ENCODE measurements at regions not wholly inside any gene's neighbourhood (a gene's known extent, or its start where the extent isn't known, plus 50 kb on each side); places are given as distances from the start of the nearest gene placed in this dataset.

GRCh38 chr20:62576815-62577489, 65.4 kb upstream of the SLCO4A1 start:
- Histone ChIP-seq H3K27me3 (peaks cover 0 to 95% (median 56%) of the 10 kb centered on the region in 3 donors), H3K9me3 (peaks cover 0 to 2% (median under 1%) of the 10 kb centered on the region in 4 donors), H3K27ac (no peak overlapping the region), H3K4me3 (no peak overlapping the region), H3K36me3 (no peaks in the 10 kb centered on the region), H3K4me1 (peaks cover 3 to 21% (median 17%) of the 10 kb centered on the region in 4 donors)
- TF ChIP-seq EP300 (IDR thresholded peaks at IDR 0.05), result no peak
- TF ChIP-seq POLR2A (IDR thresholded peaks at IDR 0.05), result no peak
- TF ChIP-seq, protein P1, sequence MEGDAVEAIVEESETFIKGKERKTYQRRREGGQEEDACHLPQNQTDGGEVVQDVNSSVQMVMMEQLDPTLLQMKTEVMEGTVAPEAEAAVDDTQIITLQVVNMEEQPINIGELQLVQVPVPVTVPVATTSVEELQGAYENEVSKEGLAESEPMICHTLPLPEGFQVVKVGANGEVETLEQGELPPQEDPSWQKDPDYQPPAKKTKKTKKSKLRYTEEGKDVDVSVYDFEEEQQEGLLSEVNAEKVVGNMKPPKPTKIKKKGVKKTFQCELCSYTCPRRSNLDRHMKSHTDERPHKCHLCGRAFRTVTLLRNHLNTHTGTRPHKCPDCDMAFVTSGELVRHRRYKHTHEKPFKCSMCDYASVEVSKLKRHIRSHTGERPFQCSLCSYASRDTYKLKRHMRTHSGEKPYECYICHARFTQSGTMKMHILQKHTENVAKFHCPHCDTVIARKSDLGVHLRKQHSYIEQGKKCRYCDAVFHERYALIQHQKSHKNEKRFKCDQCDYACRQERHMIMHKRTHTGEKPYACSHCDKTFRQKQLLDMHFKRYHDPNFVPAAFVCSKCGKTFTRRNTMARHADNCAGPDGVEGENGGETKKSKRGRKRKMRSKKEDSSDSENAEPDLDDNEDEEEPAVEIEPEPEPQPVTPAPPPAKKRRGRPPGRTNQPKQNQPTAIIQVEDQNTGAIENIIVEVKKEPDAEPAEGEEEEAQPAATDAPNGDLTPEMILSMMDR (IDR thresholded peaks at IDR 0.05), result no peak
- TF ChIP-seq POLR2AphosphoS5 (IDR thresholded peaks at IDR 0.05), result no peak
- DNase-seq, result peak in 1 of 2 donors; percentile 79
- intact Hi-C loops (cut with DNase I; ENCODE audit: low total_unique reads), result no loop called here
- 30 to 39% (median 35%) methylated on average over 13 to 15 of the region's 15 CpGs for WGBS, 5 donors

DNA sequence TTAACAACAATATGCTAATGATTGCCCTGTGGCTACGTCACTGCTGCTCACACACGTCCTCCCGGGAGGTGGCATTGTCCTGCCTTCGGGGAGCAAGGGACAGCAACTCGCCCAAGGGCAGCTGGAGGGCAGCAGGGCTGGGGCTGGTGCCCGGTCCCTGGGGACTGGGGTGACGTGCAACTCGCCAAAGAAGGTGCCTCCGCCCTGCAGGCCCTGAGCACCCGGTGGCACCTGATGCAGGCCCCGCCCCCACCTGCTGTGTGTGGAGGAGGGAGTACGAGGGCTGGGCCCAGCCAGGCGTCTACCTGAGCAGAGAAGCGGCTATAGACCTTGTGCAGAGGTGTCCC, 64.8 kb upstream of the SLCO4A1 start:
- intact Hi-C loops (cut with DNase I; ENCODE audit: low total_unique reads), result no loop called here
- Histone ChIP-seq H3K9me3 (no peaks in the 10 kb centered on the region), H3K4me3 (no peak overlapping the region), H3K27me3 (peaks cover 0 to 99% (median 61%) of the 10 kb centered on the region in 3 donors), H3K27ac (no peak overlapping the region), H3K36me3 (no peaks in the 10 kb centered on the region), H3K4me1 (peaks cover 9 to 26% (median 22%) of the 10 kb centered on the region in 4 donors)
- WGBS, 5 donors, result 11 to 28% (median 16%) methylated on average over 7 to 14 of the region's 14 CpGs
- peak in 1 of 3 donors; percentile 29 for TF ChIP-seq POLR2AphosphoS5 (IDR thresholded peaks at IDR 0.05)
- TF ChIP-seq EP300 (IDR thresholded peaks at IDR 0.05), result no peak
- TF ChIP-seq, protein P1 (IDR thresholded peaks at IDR 0.05), result peak in 1 of 7 experiments; percentile 22
- TF ChIP-seq POLR2A (IDR thresholded peaks at IDR 0.05), result no peak
- DNase-seq, result peak; percentile 55 to 88

GRCh38 chr20:62578294-62578897, 63.9 kb upstream of the SLCO4A1 start:
- Histone ChIP-seq H3K9me3 (no peaks in the 10 kb centered on the region), H3K4me3 (no peak overlapping the region), H3K27me3 (peaks cover 0 to 99% (median 57%) of the 10 kb centered on the region in 3 donors), H3K4me1 (peaks cover 11 to 33% (median 25%) of the 10 kb centered on the region in 4 donors), H3K36me3 (no peaks in the 10 kb centered on the region), H3K27ac (no peak overlapping the region)
- TF ChIP-seq, protein P1 (IDR thresholded peaks at IDR 0.05), result no peak
- TF ChIP-seq POLR2A (IDR thresholded peaks at IDR 0.05) (no peak), POLR2AphosphoS5 (IDR thresholded peaks at IDR 0.05) (no peak), EP300 (IDR thresholded peaks at IDR 0.05) (no peak)
- 50 to 80% (median 54%) methylated on average over 5 to 20 of the region's 20 CpGs for WGBS, 5 donors
- DNase-seq, result no peak
- intact Hi-C loops (cut with DNase I; ENCODE audit: low total_unique reads), result no loop called here

- Histone ChIP-seq H3K36me3 (no peaks in the 10 kb centered on the region), H3K27ac (no peak overlapping the region), H3K4me1 (peaks cover 11 to 35% (median 26%) of the 10 kb centered on the region in 4 donors), H3K4me3 (no peak overlapping the region), H3K9me3 (no peaks in the 10 kb centered on the region), H3K27me3 (peaks cover 0 to 100% (median 63%) of the 10 kb centered on the region in 3 donors)
- DNase-seq, result no peak
- TF ChIP-seq EP300 (IDR thresholded peaks at IDR 0.05), result no peak
- intact Hi-C loops (cut with DNase I; ENCODE audit: low total_unique reads), result no loop called here
- WGBS, 5 donors, result 40 to 46% (median 43%) methylated on average over 8 to 10 of the region's 10 CpGs
Observed at GRCh38 chr20:62580052-62580451, 62.3 kb upstream of the SLCO4A1 start.

DNA sequence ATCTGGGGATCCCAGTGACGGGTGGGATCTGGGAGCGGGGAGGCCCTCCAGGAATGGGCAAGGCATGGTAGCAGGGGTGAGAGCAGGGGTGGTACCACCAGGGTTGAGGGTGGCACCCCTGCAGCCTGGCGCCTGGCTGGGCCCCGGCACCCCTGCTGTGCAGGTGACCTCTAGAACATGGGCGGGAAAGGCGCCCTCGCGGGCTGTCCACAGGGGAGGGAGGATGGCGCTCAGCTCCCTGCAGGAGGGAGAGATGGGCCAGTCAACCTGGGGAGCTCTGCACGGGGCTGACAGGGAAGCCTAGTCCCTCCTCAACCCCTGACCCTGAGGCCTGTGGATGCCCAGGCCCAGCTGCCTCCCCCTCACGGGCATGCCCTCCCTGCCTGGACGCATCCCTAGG, 61.6 kb upstream of the SLCO4A1 start:
- intact Hi-C loops (cut with DNase I; ENCODE audit: low total_unique reads), result no loop called here
- H3K27me3 ChIP-seq, result peaks cover 0 to 98% (median 62%) of the 10 kb centered on the region in 3 donors
- H3K4me3 ChIP-seq, result no peak overlapping the region
- H3K9me3 ChIP-seq, result no peaks in the 10 kb centered on the region
- no peaks in the 10 kb centered on the region for H3K36me3 ChIP-seq
- no peak for DNase-seq
- no peak for TF ChIP-seq POLR2AphosphoS5 (IDR thresholded peaks at IDR 0.05)
- no peak for TF ChIP-seq POLR2A (IDR thresholded peaks at IDR 0.05)
- TF ChIP-seq, protein P1 (IDR thresholded peaks at IDR 0.05), result no peak
- TF ChIP-seq EP300 (IDR thresholded peaks at IDR 0.05), result no peak
- no peak overlapping the region for H3K27ac ChIP-seq
- peaks cover 11 to 35% (median 26%) of the 10 kb centered on the region in 4 donors for H3K4me1 ChIP-seq
- 50 to 75% (median 56%) methylated on average over 7 to 12 of the region's 12 CpGs for WGBS, 5 donors

All from stomach (tissue), 8 donors.